HepG2 (cell line): ENCODE measurements at regions not wholly inside any gene's neighbourhood (a gene's known extent, or its start where the extent isn't known, plus 50 kb on each side); places are given as distances from the start of the nearest gene placed in this dataset.

Experiments used
- ATAC-seq: fragments of 200-7000 bp; cut with Tn5 transposase; 3 replicates; pipeline ENCODE4 v1.9.1; 2020; ENCODE audit warnings: mild to moderate bottlenecking, moderate library complexity
- BruUV-seq: library from RNA; stranded (reverse); fragments of 400-500 nt; replicated peaks from 2 replicates; lab custom pipeline; 2021; lab: Mats Ljungman, UMichigan
- CTCF ChIA-PET: fragments of 300-600 bp; formaldehyde crosslinking; extraction: SDS; loops from one replicate; lab custom pipeline; 2021; ENCODE audit warnings: low total read pairs, inconsistent platforms, low intra/inter-chr PET ratio; lab: Yijun Ruan, JAX
- POLR2A ChIA-PET: fragments of 350-600 bp; sonication (Branson Sonifier 250); formaldehyde crosslinking; loops from one replicate; lab custom pipeline; 2020; ENCODE audit warnings: antibody characterized with exemption, inconsistent platforms; lab: Yijun Ruan, JAX
- DNase-seq: peaks from one replicate; pipeline ENCODE4 v3.0.0-alpha.2; 2015; ENCODE audit warnings: low spot score
- FAIRE-seq: peaks from 3 replicates; lab custom pipeline; 2011; peaks lifted over from hg19 to GRCh38; lab: Jason Lieb, UNC
- H2AFZ ChIP-seq: one replicate; pipeline ENCODE4 v1.6.1; 2011; ENCODE audit warnings: low read length, inconsistent platforms
- H3K27ac ChIP-seq: fragments of 300-600 bp; 3 replicates; pipeline ENCODE4 v1.8.0; 2011; ENCODE audit warnings: mixed run types, mild to moderate bottlenecking, mixed read lengths, low read length, inconsistent platforms; ENCODE audit not compliant: insufficient read depth; ENCODE audit errors: extremely low read length
- H3K27me3 ChIP-seq, 2 experiments: fragments of 200-600 bp in 1 of 2; 2 replicates in 1 of 2; 3 replicates in 1 of 2; pipeline versions ENCODE4 v1.6.0 to v1.8.0; 2011; ENCODE audit warnings: low read length in 2 of 2, mild to moderate bottlenecking in 2 of 2, moderate library complexity in 2 of 2, inconsistent platforms in 1 of 2; ENCODE audit not compliant: insufficient read depth in 2 of 2, control insufficient read depth in 1 of 2
- H3K36me3 ChIP-seq, 2 experiments: fragments of 200-600 bp in 1 of 2; replicated peaks in 1 of 2; 2 replicates in 1 of 2; 3 replicates in 1 of 2; pipeline versions ENCODE4 v1.5.1 to v1.8.0; 2011; ENCODE audit warnings: low read length in 2 of 2, inconsistent platforms in 1 of 2; ENCODE audit not compliant: insufficient read depth in 2 of 2, control insufficient read depth in 1 of 2
- H3K4me1 ChIP-seq: 2 replicates; pipeline ENCODE4 v1.5.1; 2012; ENCODE audit warnings: low read length, inconsistent platforms; ENCODE audit not compliant: insufficient read depth
- H3K4me2 ChIP-seq: 2 replicates; pipeline ENCODE4 v1.6.0; 2011; ENCODE audit warnings: low read depth, low read length, inconsistent platforms
- H3K4me3 ChIP-seq, 3 experiments: fragments of 200-600 bp in 1 of 3; sonication (generic), shearing (Covaris generic) in 1 of 3; replicated peaks in 1 of 3; 2 replicates each; pipeline ENCODE4 v1.5.1; 2011 to 2016; ENCODE audit warnings: low read length in 3 of 3, inconsistent platforms in 2 of 3, low read depth in 2 of 3, mild to moderate bottlenecking in 2 of 3, control low read depth in 1 of 3, mixed read lengths in 1 of 3; ENCODE audit not compliant: insufficient read depth in 1 of 3
- H3K79me2 ChIP-seq: one replicate; pipeline ENCODE4 v1.6.1; 2011; ENCODE audit warnings: low read length, inconsistent platforms; ENCODE audit not compliant: insufficient read depth
- H3K9ac ChIP-seq: 2 replicates; pipeline ENCODE4 v1.6.0; 2011; ENCODE audit warnings: mild to moderate bottlenecking, low read depth, low read length, inconsistent platforms; ENCODE audit not compliant: insufficient read depth
- H3K9me3 ChIP-seq: 2 replicates; pipeline ENCODE4 v1.5.1; 2012; ENCODE audit warnings: mild to moderate bottlenecking, low read length
- H4K20me1 ChIP-seq: 2 replicates; pipeline ENCODE4 v1.6.0; 2011; ENCODE audit warnings: inconsistent platforms, mild to moderate bottlenecking, low read length, moderate library complexity; ENCODE audit not compliant: insufficient read depth
- BCL3 ChIP-seq: sonication (generic); formaldehyde crosslinking; IDR thresholded peaks from 2 replicates; pipeline ENCODE4 v1.5.1; 2020; ENCODE audit warnings: mild to moderate bottlenecking, missing genetic modification reagents, moderate library complexity
- ELF4 ChIP-seq: sonication (generic); formaldehyde crosslinking; IDR thresholded peaks from 2 replicates; pipeline ENCODE4 v1.5.0; 2020; ENCODE audit warnings: missing genetic modification reagents, mild to moderate bottlenecking, moderate library complexity, borderline replicate concordance
- HIVEP1 ChIP-seq: sonication (generic); formaldehyde crosslinking; IDR thresholded peaks from 2 replicates; pipeline ENCODE4 v1.4.0; 2020; ENCODE audit warnings: mild to moderate bottlenecking, missing genetic modification reagents
- KIAA2018 ChIP-seq: sonication (generic); formaldehyde crosslinking; IDR thresholded peaks from 2 replicates; pipeline ENCODE4 v1.5.0; 2020; ENCODE audit warnings: mild to moderate bottlenecking, missing genetic modification reagents, borderline replicate concordance
- POLR2AphosphoS5 ChIP-seq: IDR thresholded peaks from 2 replicates; pipeline ENCODE4 v1.6.1; 2012; ENCODE audit warnings: low read depth, low read length
- RELA ChIP-seq: sonication (generic); formaldehyde crosslinking; IDR thresholded peaks from 2 replicates; pipeline ENCODE4 v1.4.0; 2020; ENCODE audit warnings: missing genetic modification reagents
- RFXAP ChIP-seq: sonication (generic); formaldehyde crosslinking; IDR thresholded peaks from 2 replicates; pipeline ENCODE4 v1.4.0; 2020; ENCODE audit warnings: missing genetic modification reagents, borderline replicate concordance
- ZNF230 ChIP-seq: sonication (generic); formaldehyde crosslinking; IDR thresholded peaks from 2 replicates; pipeline ENCODE4 v1.4.0; 2020; ENCODE audit warnings: mild to moderate bottlenecking, missing genetic modification reagents
- WGBS: methylation state at CpG from one replicate; pipeline ENCODE4 v1.1.6; 2017; ENCODE audit warnings: low lambda C conversion rate; 5-methylcytosine and 5-hydroxymethylcytosine counted together
- in situ Hi-C: cut with HindIII; loops from 2 replicates; pipeline ENCODE4 v1.10.0; 2017; ENCODE audit warnings: low pct_unique_long_range_greater_than_20kb; ENCODE audit not compliant: extremely low pct_ligation_motif_present
- intact Hi-C: fragments of 100-400 bp; cut with micrococcal nuclease; formaldehyde crosslinking; loops from one replicate; pipeline ENCODE4 v1.10.0; 2022; ENCODE audit not compliant: unreplicated experiment
- TF ChIP-seq, protein P1 (sequence below): sonication (generic); formaldehyde crosslinking; IDR thresholded peaks from 2 replicates; pipeline ENCODE4 v1.5.1; 2020; ENCODE audit warnings: missing genetic modification reagents, mild to moderate bottlenecking, borderline replicate concordance

GRCh38 chr13:54934121-54934520 lies 1905.5 kb downstream of the OLFM4 start:
- FAIRE-seq (no peak), DNase-seq (no peak)
- no peak overlapping the region for H3K9ac ChIP-seq
- no peak overlapping the region for H3K27ac ChIP-seq
- CTCF ChIA-PET, result no interaction called here
- H3K9me3 ChIP-seq, result peaks cover 61% of the 10 kb centered on the region
- intact Hi-C loops, result no loop called here
- 1% methylated on average over 3 of the region's 3 CpGs for WGBS
- H3K27me3 ChIP-seq, result no peaks in the 10 kb centered on the region
- in situ Hi-C loops, result no loop called here
- H3K4me1 ChIP-seq, result no peaks in the 10 kb centered on the region
- no peak for TF ChIP-seq POLR2AphosphoS5
- TF ChIP-seq HIVEP1 (CRISPR knock-in tag), result no peak
- no peak for TF ChIP-seq ZNF230 (CRISPR knock-in tag)
- TF ChIP-seq RELA, result no peak
- no peak for TF ChIP-seq ELF4 (CRISPR knock-in tag)
- no peak for TF ChIP-seq RFXAP (CRISPR knock-in tag)
- TF ChIP-seq, protein P1, sequence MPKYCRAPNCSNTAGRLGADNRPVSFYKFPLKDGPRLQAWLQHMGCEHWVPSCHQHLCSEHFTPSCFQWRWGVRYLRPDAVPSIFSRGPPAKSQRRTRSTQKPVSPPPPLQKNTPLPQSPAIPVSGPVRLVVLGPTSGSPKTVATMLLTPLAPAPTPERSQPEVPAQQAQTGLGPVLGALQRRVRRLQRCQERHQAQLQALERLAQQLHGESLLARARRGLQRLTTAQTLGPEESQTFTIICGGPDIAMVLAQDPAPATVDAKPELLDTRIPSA, result no peak
- TF ChIP-seq BCL3, result no peak
- TF ChIP-seq KIAA2018 (CRISPR knock-in tag), result no peak
- TF ChIP-seq, all 625 proteins: peak for 0
- BruUV-seq, result no TSS peak
- Histone ChIP-seq H2AFZ (no peak overlapping the region), H3K4me2 (no peak overlapping the region), H3K4me3 (no peak overlapping the region), H3K36me3 (no peaks in the 10 kb centered on the region), H4K20me1 (no peaks in the 10 kb centered on the region), H3K79me2 (no peaks in the 10 kb centered on the region)
- ATAC-seq, result no peak
- POLR2A ChIA-PET, result no interaction called here
